Chondrocyte (in vitro differentiated cells): ENCODE measurements at regions not wholly inside any gene's neighbourhood (a gene's known extent, or its start where the extent isn't known, plus 50 kb on each side); places are given as distances from the start of the nearest gene placed in this dataset.

Experiments used
- DNase-seq: peaks from one replicate; pipeline ENCODE4 v3.0.0; 2021; ENCODE audit warnings: mixed read lengths, low spot score
- H3K27ac Mint-ChIP-seq: one replicate; pipeline ENCODE4 v1.8.0; 2021; ENCODE audit warnings: mild to moderate bottlenecking, moderate library complexity, mixed read lengths; ENCODE audit not compliant: unreplicated experiment
- H3K27me3 Mint-ChIP-seq: 2 replicates; pipeline ENCODE4 v1.8.0; 2021; ENCODE audit warnings: low read depth, mixed read lengths
- H3K36me3 Mint-ChIP-seq: 2 replicates; pipeline ENCODE4 v1.8.0; 2021; ENCODE audit warnings: low read depth, mixed read lengths
- H3K4me1 Mint-ChIP-seq: 2 replicates; pipeline ENCODE4 v1.8.0; 2021; ENCODE audit warnings: low read depth, mild to moderate bottlenecking, mixed read lengths
- H3K4me3 Mint-ChIP-seq: one replicate; pipeline ENCODE4 v1.8.0; 2021; ENCODE audit warnings: mild to moderate bottlenecking, moderate library complexity, mixed read lengths; ENCODE audit not compliant: unreplicated experiment
- H3K9me3 Mint-ChIP-seq: 2 replicates; pipeline ENCODE4 v1.8.0; 2021; ENCODE audit warnings: low read depth, mixed read lengths
- TF ChIP-seq, protein P1 (sequence below): fragments of 200-600 bp; sonication (generic); IDR thresholded peaks from 2 replicates; pipeline ENCODE4 v1.5.0; 2021; ENCODE audit warnings: antibody characterized with exemption, mild to moderate bottlenecking, moderate library complexity

- Mint-ChIP-seq H3K4me1 (no peaks in the 10 kb centered on the region), H3K4me3 (no peak overlapping the region), H3K36me3 (no peaks in the 10 kb centered on the region), H3K27me3 (no peaks in the 10 kb centered on the region), H3K9me3 (no peaks in the 10 kb centered on the region), H3K27ac (no peak overlapping the region)
- no peak for DNase-seq
- TF ChIP-seq, protein P1, sequence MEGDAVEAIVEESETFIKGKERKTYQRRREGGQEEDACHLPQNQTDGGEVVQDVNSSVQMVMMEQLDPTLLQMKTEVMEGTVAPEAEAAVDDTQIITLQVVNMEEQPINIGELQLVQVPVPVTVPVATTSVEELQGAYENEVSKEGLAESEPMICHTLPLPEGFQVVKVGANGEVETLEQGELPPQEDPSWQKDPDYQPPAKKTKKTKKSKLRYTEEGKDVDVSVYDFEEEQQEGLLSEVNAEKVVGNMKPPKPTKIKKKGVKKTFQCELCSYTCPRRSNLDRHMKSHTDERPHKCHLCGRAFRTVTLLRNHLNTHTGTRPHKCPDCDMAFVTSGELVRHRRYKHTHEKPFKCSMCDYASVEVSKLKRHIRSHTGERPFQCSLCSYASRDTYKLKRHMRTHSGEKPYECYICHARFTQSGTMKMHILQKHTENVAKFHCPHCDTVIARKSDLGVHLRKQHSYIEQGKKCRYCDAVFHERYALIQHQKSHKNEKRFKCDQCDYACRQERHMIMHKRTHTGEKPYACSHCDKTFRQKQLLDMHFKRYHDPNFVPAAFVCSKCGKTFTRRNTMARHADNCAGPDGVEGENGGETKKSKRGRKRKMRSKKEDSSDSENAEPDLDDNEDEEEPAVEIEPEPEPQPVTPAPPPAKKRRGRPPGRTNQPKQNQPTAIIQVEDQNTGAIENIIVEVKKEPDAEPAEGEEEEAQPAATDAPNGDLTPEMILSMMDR: no peak
Measured at GRCh38 chr18:57898506-57899124, 95.5 kb upstream of the ATP8B1 start.

DNA sequence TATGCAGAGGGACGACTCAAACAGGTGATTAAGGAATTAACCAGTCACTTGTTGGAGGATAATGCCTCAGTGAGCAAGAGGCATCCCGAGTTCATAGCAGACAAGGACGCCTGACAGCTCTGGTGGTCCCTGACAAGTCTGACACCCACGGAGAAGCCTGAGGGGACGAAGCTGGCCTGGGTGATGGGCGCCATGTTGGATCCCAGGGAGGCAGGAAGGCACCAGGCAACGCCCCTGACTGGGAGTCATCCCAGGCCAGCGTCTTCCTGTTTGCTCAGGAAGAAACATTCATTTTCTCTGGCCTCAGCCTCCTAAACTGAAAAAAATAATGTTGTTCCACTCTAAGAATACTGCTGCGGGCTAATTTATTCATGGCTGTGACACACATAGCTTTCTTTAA is 92.1 kb upstream of the ATP8B1 start:
- peaks cover 2% of the 10 kb centered on the region for H3K27me3 Mint-ChIP-seq
- DNase-seq: no peak
- H3K4me1 Mint-ChIP-seq: no peaks in the 10 kb centered on the region
- H3K27ac Mint-ChIP-seq: no peak overlapping the region
- no peaks in the 10 kb centered on the region for H3K9me3 Mint-ChIP-seq
- TF ChIP-seq, protein P1: no peak
- H3K36me3 Mint-ChIP-seq: no peaks in the 10 kb centered on the region
- H3K4me3 Mint-ChIP-seq: no peak overlapping the region

DNA sequence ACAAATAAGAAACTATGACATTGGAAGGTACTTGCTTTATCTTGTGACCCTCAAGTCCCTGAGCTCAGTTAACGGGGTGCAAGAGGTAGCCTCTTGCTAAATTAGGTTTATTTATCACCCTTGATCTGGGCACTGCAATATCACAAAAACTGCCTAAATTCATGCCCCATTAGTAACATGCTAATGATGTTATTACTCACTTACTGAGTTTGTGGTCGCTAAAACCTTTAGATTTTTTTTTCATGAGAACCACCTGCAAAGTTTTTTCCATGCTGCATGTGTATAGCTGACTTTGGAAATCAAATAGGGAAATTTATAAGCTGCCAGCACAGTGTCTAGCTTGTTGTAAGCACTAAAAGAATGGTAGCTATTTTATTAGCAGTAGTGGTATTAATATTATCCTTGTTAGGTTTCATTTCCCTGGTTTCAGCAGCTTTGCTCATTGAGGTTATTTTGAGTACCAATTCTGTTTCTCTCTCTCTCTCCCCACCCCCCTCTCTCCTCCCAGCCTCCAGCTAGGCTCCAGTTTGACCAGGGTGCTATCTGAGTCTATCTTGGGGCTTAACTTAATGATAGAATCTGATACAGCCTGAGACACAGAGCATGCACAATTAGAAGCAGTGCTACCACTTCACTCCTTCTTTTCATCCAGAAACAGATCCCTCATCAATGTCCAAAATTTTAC is 88.7 kb upstream of the ATP8B1 start:
- H3K36me3 Mint-ChIP-seq: no peaks in the 10 kb centered on the region

DNA sequence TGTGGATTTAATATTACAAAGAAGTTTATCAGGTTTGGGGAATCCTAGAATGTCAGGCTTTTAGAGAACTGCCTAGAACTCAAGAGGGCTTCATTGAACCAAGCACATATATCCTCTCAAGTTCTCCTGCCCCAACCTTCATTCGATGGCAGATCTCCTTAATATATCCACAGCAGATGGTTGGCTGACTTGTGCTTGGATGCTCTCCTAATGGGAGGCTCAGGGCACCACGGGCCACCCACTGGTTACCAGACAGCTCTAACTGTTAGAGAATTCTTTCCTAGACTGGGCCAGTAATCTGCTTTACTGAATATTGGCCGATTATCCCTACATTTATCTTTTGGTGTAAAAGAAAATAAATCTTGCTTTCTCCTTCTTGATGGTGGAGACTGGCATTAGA is 87.2 kb upstream of the ATP8B1 start:
- TF ChIP-seq, protein P1: no peak
- H3K4me1 Mint-ChIP-seq: no peaks in the 10 kb centered on the region
- H3K4me3 Mint-ChIP-seq: no peak overlapping the region
- no peak overlapping the region for H3K27ac Mint-ChIP-seq
- no peaks in the 10 kb centered on the region for H3K36me3 Mint-ChIP-seq
- DNase-seq: no peak
- H3K27me3 Mint-ChIP-seq: peaks cover 2% of the 10 kb centered on the region
- H3K9me3 Mint-ChIP-seq: no peaks in the 10 kb centered on the region

More for the DNA sequence above, 88.7 kb upstream of the ATP8B1 start:
- DNase-seq: no peak
- no peak overlapping the region for H3K27ac Mint-ChIP-seq
- H3K4me1 Mint-ChIP-seq: no peaks in the 10 kb centered on the region
- TF ChIP-seq, protein P1: no peak
- no peak overlapping the region for H3K4me3 Mint-ChIP-seq
- H3K9me3 Mint-ChIP-seq: no peaks in the 10 kb centered on the region
- H3K27me3 Mint-ChIP-seq: peaks cover 2% of the 10 kb centered on the region

- no peaks in the 10 kb centered on the region for H3K36me3 Mint-ChIP-seq
- no peak overlapping the region for H3K4me3 Mint-ChIP-seq
- H3K27ac Mint-ChIP-seq: no peak overlapping the region
- TF ChIP-seq, protein P1: no peak
- DNase-seq: no peak
- H3K9me3 Mint-ChIP-seq: no peaks in the 10 kb centered on the region
- H3K27me3 Mint-ChIP-seq: peaks cover 2% of the 10 kb centered on the region
- no peaks in the 10 kb centered on the region for H3K4me1 Mint-ChIP-seq
Measured at GRCh38 chr18:57889841-57890240, 86.7 kb upstream of the ATP8B1 start.
